Activated CD4-positive, CD25-positive, alpha-beta regulatory T cell treated with anti-CD3 and anti-CD28 coated beads, Interleukin-2, amount 50 U/mL, for 24 hours (primary cell): ENCODE measurements at regions not wholly inside any gene's neighbourhood (a gene's known extent, or its start where the extent isn't known, plus 50 kb on each side); places are given as distances from the start of the nearest gene placed in this dataset.
"Not testable (repeated sequence)": the region's sequence is repeated elsewhere in the genome, so short reads cannot be mapped to it uniquely, and the experiment has no call there.

Source experiments
- ATAC-seq, 2 donors: fragments of 150-1000 bp; cut with Tn5 transposase; one replicate each; pipeline ENCODE4 v1.10.0; 2021; ENCODE audit warnings: mild to moderate bottlenecking in 1 of 2, moderate library complexity in 1 of 2

- ATAC-seq: no peak
Measured at GRCh38 chr12:72168851-72169250, 103.3 kb upstream of the TRHDE start.

- ATAC-seq: no peak
Measured at GRCh38 chr12:72173974-72174373, 98.2 kb upstream of the TRHDE start.

- ATAC-seq: no peak
Measured at GRCh38 chr12:72178244-72178643, 93.9 kb upstream of the TRHDE start.

- ATAC-seq: no peak
Measured at GRCh38 chr12:72178871-72179270, 93.3 kb upstream of the TRHDE start.

GRCh38 chr12:72179841-72180240 is 92.3 kb upstream of the TRHDE start:
- no peak for ATAC-seq

- not testable (repeated sequence) for ATAC-seq
Measured at GRCh38 chr12:72184971-72185533, 87.1 kb upstream of the TRHDE start.

- no peak for ATAC-seq
Measured at GRCh38 chr12:72189266-72189665, 82.9 kb upstream of the TRHDE start.

GRCh38 chr12:72191761-72192160 is 80.4 kb upstream of the TRHDE start:
- ATAC-seq: no peak

GRCh38 chr12:72197790-72198189 is 74.4 kb upstream of the TRHDE start:
- no peak for ATAC-seq

GRCh38 chr12:72201457-72201856 is 70.7 kb upstream of the TRHDE start:
- no peak for ATAC-seq

- ATAC-seq: no peak
Measured at GRCh38 chr12:72203764-72204335, 68.3 kb upstream of the TRHDE start.

GRCh38 chr12:72207079-72207478 is 65.1 kb upstream of the TRHDE start:
- no peak for ATAC-seq

GRCh38 chr12:72207486-72208409 is 64.4 kb upstream of the TRHDE start:
- ATAC-seq: no peak

GRCh38 chr12:72209086-72209485 is 63.1 kb upstream of the TRHDE start:
- no peak for ATAC-seq

- no peak for ATAC-seq
Measured at GRCh38 chr12:72214163-72214562, 58.0 kb upstream of the TRHDE start.

- ATAC-seq: not testable (repeated sequence)
Measured at GRCh38 chr12:72215287-72215686, 56.9 kb upstream of the TRHDE start.

- no peak for ATAC-seq
Measured at GRCh38 chr12:72219937-72220336, 52.2 kb upstream of the TRHDE start.
